ENCODE measurements at regions not wholly inside any gene's neighbourhood (a gene's known extent, or its start where the extent isn't known, plus 50 kb on each side); places are given as distances from the start of the nearest gene placed in this dataset.
"Not testable (repeated sequence)": the region's sequence is repeated elsewhere in the genome, so short reads cannot be mapped to it uniquely, and the experiment has no call there.

- DNase-seq, result no peak
Observed at GRCh38 chr2:12879649-12880048, 162.9 kb downstream of the TRIB2 start.

GRCh38 chr2:12881952-12882351 lies 165.2 kb downstream of the TRIB2 start:
- no peak for DNase-seq

- no peak for DNase-seq
Observed at GRCh38 chr2:12882393-12882792, 165.7 kb downstream of the TRIB2 start.

- DNase-seq, result peak; percentile 4 to 27
Observed at GRCh38 chr2:12883906-12884305, 167.2 kb downstream of the TRIB2 start.

- peak; percentile 49 to 77 for DNase-seq
Observed at GRCh38 chr2:12884713-12885282, 168.1 kb downstream of the TRIB2 start.

GRCh38 chr2:12890066-12890465 lies 173.3 kb downstream of the TRIB2 start:
- DNase-seq, result no peak

- no peak for DNase-seq
Observed at GRCh38 chr2:12890481-12890991, 173.8 kb downstream of the TRIB2 start.

GRCh38 chr2:12895017-12895416 lies 178.3 kb downstream of the TRIB2 start:
- DNase-seq, result no peak

GRCh38 chr2:12896318-12896982 lies 179.7 kb downstream of the TRIB2 start:
- DNase-seq, result no peak

- DNase-seq, result peak; percentile 7 to 24
Observed at GRCh38 chr2:12897181-12897580, 180.4 kb downstream of the TRIB2 start.

- DNase-seq, result no peak
Observed at GRCh38 chr2:12903272-12903671, 186.5 kb downstream of the TRIB2 start.

- DNase-seq, result no peak
Observed at GRCh38 chr2:12910431-12910830, 193.7 kb downstream of the TRIB2 start.

- DNase-seq, result no peak
Observed at GRCh38 chr2:12915787-12916186, 199.1 kb downstream of the TRIB2 start.

- DNase-seq, result no peak
Observed at GRCh38 chr2:12918138-12918834, 201.6 kb downstream of the TRIB2 start.

- DNase-seq, result no peak
Observed at GRCh38 chr2:12918835-12919445, 202.2 kb downstream of the TRIB2 start.

- DNase-seq, result no peak
Observed at GRCh38 chr2:12921321-12921720, 204.6 kb downstream of the TRIB2 start.

GRCh38 chr2:12923907-12924610 lies 207.3 kb downstream of the TRIB2 start:
- no peak for DNase-seq

- not testable (repeated sequence) for DNase-seq
Observed at GRCh38 chr2:12926641-12927040, 209.9 kb downstream of the TRIB2 start.

GRCh38 chr2:12928197-12928774 lies 211.6 kb downstream of the TRIB2 start:
- no peak for DNase-seq

GRCh38 chr2:12928775-12929401 lies 212.2 kb downstream of the TRIB2 start:
- DNase-seq, result no peak

GRCh38 chr2:12929758-12930157 lies 213.0 kb downstream of the TRIB2 start:
- no peak for DNase-seq

- no peak for DNase-seq
Observed at GRCh38 chr2:12930391-12930790, 213.7 kb downstream of the TRIB2 start.
